ENCODE measurements at regions not wholly inside any gene's neighbourhood (a gene's known extent, or its start where the extent isn't known, plus 50 kb on each side); places are given as distances from the start of the nearest gene placed in this dataset.

DNA sequence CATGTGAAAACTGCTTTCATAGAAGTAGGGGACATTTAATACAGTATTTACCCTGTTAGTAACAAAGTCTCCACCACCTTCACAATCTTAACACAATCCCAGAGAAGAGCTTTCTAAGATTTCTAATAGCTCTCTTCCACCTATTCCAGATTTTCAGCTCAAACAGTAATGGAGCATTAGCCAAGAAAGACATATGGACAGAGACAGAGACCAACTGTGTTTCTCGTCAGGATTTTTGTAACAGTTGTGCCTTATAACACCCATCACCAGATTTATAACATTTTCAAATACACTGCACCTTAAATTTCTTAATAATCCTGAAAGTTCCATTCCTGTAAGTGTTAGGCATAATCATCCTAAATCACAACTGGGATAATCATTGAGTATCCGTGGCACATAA, 321.2 kb upstream of the TMTC1 start:
- Mint-ChIP-seq H3K4me3 (ENCODE audit: unreplicated experiment) (no peak overlapping the region), H3K27me3 (ENCODE audit: unreplicated experiment) (peaks cover 10% of the 10 kb centered on the region), H3K4me1 (ENCODE audit: unreplicated experiment) (no peaks in the 10 kb centered on the region), H3K9me3 (ENCODE audit: unreplicated experiment) (peaks cover 11% of the 10 kb centered on the region), H3K36me3 (ENCODE audit: unreplicated experiment) (peaks cover 3% of the 10 kb centered on the region), H3K27ac (ENCODE audit: unreplicated experiment) (no peak overlapping the region)
- no peak for TF ChIP-seq CTCF (IDR thresholded peaks at IDR 0.05)
- no peak for DNase-seq (ENCODE audit: extremely low spot score, unreplicated experiment)

- DNase-seq (ENCODE audit: extremely low spot score, unreplicated experiment), result no peak
- Mint-ChIP-seq H3K27me3 (ENCODE audit: unreplicated experiment) (peaks cover 12% of the 10 kb centered on the region), H3K4me3 (ENCODE audit: unreplicated experiment) (no peak overlapping the region), H3K9me3 (ENCODE audit: unreplicated experiment) (peaks cover 11% of the 10 kb centered on the region), H3K27ac (ENCODE audit: unreplicated experiment) (no peak overlapping the region), H3K36me3 (ENCODE audit: unreplicated experiment) (peaks cover 3% of the 10 kb centered on the region), H3K4me1 (ENCODE audit: unreplicated experiment) (no peaks in the 10 kb centered on the region)
- no peak for TF ChIP-seq CTCF (IDR thresholded peaks at IDR 0.05)
Observed at GRCh38 chr12:30100741-30101140, 317.0 kb upstream of the TMTC1 start.

- DNase-seq (ENCODE audit: extremely low spot score, unreplicated experiment), result no peak
- Mint-ChIP-seq H3K4me3 (ENCODE audit: unreplicated experiment) (no peak overlapping the region), H3K9me3 (ENCODE audit: unreplicated experiment) (peaks cover 9% of the 10 kb centered on the region), H3K27me3 (ENCODE audit: unreplicated experiment) (peaks cover 10% of the 10 kb centered on the region), H3K27ac (ENCODE audit: unreplicated experiment) (no peak overlapping the region), H3K4me1 (ENCODE audit: unreplicated experiment) (no peaks in the 10 kb centered on the region), H3K36me3 (ENCODE audit: unreplicated experiment) (peaks cover 1% of the 10 kb centered on the region)
- TF ChIP-seq CTCF (IDR thresholded peaks at IDR 0.05), result no peak
Observed at GRCh38 chr12:30098677-30099076, 314.9 kb upstream of the TMTC1 start.

DNA sequence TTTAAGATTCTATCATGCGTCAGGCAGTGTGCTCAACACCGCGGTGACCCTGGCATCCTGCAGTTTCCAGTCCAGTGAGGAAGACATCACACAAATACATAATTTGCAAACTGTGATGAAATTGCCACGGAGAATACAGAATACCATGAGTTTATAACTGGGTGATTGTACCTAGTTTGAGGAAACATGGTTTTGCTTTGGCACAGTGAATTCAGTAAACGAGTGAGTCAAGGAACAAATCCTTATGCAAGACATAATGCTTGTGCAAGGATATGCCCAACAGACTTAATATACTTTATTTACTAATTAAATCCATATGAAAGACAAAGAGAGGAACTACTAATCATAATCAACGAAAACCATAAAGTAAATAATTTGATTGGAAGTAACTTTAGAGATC, 311.8 kb upstream of the TMTC1 start:
- TF ChIP-seq CTCF (IDR thresholded peaks at IDR 0.05), result no peak
- H3K36me3 Mint-ChIP-seq (ENCODE audit: unreplicated experiment), result no peaks in the 10 kb centered on the region

GRCh38 chr12:30092983-30093617, 309.4 kb upstream of the TMTC1 start:
- Mint-ChIP-seq H3K36me3 (ENCODE audit: unreplicated experiment) (no peaks in the 10 kb centered on the region), H3K9me3 (ENCODE audit: unreplicated experiment) (no peaks in the 10 kb centered on the region), H3K4me3 (ENCODE audit: unreplicated experiment) (no peak overlapping the region), H3K27me3 (ENCODE audit: unreplicated experiment) (peaks cover 9% of the 10 kb centered on the region), H3K27ac (ENCODE audit: unreplicated experiment) (no peak overlapping the region), H3K4me1 (ENCODE audit: unreplicated experiment) (peaks cover 8% of the 10 kb centered on the region)
- no peak for DNase-seq (ENCODE audit: extremely low spot score, unreplicated experiment)
- TF ChIP-seq CTCF (IDR thresholded peaks at IDR 0.05), result no peak

More for the DNA sequence above, 311.8 kb upstream of the TMTC1 start:
- Mint-ChIP-seq H3K4me3 (ENCODE audit: unreplicated experiment) (no peak overlapping the region), H3K4me1 (ENCODE audit: unreplicated experiment) (no peaks in the 10 kb centered on the region), H3K27ac (ENCODE audit: unreplicated experiment) (no peak overlapping the region), H3K27me3 (ENCODE audit: unreplicated experiment) (peaks cover 10% of the 10 kb centered on the region), H3K9me3 (ENCODE audit: unreplicated experiment) (peaks cover 4% of the 10 kb centered on the region)
- no peak for DNase-seq (ENCODE audit: extremely low spot score, unreplicated experiment)

Measured in osteocyte (in vitro differentiated cells).